ENCODE measurements at regions not wholly inside any gene's neighbourhood (a gene's known extent, or its start where the extent isn't known, plus 50 kb on each side); places are given as distances from the start of the nearest gene placed in this dataset.

DNA sequence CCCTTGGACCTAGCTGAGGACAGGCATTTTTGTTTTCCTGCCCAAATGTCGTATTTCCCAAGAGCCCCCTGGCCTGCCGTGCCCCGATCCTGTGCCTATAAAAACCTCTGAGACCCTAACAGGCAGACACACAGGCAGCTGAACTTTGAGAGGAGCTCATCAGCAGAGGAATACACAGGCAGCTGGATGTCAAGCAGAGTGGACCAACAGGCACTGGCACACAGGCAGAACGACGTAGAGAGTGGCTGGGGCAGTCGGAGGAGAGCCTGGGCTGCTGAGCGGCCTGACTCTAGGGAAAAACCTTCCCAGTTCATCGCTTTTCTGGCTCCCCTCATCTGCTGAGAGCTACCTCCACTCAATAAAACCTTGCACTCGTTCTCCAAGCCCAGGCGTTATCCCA lies 896.1 kb downstream of the PCDH18 start:
- Mint-ChIP-seq H3K9me3 (ENCODE audit: unreplicated experiment) (no peaks in the 10 kb centered on the region), H3K27ac (ENCODE audit: unreplicated experiment) (no peak overlapping the region), H3K36me3 (ENCODE audit: unreplicated experiment) (no peaks in the 10 kb centered on the region)

DNA sequence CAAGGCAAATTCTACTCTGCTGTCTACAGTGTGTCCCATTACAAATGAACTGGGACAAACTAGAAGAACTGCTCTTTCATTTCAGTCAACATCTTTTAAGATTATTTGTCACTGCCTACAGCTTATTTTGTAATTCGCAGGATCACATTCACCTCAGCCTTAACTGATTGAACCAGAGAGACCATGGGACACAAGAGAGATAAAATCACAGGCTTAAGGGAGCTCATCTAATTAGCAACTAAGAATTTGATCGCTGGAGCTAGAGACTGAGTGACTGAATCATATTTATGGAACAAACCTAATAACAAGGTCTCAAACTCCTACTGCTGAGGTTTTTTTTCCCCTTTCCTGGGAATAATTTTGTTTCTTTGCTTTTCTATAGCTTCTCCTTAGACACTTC lies 898.2 kb downstream of the PCDH18 start:
- H3K27ac Mint-ChIP-seq (ENCODE audit: unreplicated experiment) = no peak overlapping the region

More for the DNA sequence above, 896.1 kb downstream of the PCDH18 start:
- Mint-ChIP-seq H3K4me1 (ENCODE audit: unreplicated experiment) (no peaks in the 10 kb centered on the region), H3K4me3 (ENCODE audit: unreplicated experiment) (no peak overlapping the region), H3K27me3 (ENCODE audit: unreplicated experiment) (no peaks in the 10 kb centered on the region)
- no peak for DNase-seq (ENCODE audit: extremely low spot score, unreplicated experiment)
- TF ChIP-seq, protein P1, sequence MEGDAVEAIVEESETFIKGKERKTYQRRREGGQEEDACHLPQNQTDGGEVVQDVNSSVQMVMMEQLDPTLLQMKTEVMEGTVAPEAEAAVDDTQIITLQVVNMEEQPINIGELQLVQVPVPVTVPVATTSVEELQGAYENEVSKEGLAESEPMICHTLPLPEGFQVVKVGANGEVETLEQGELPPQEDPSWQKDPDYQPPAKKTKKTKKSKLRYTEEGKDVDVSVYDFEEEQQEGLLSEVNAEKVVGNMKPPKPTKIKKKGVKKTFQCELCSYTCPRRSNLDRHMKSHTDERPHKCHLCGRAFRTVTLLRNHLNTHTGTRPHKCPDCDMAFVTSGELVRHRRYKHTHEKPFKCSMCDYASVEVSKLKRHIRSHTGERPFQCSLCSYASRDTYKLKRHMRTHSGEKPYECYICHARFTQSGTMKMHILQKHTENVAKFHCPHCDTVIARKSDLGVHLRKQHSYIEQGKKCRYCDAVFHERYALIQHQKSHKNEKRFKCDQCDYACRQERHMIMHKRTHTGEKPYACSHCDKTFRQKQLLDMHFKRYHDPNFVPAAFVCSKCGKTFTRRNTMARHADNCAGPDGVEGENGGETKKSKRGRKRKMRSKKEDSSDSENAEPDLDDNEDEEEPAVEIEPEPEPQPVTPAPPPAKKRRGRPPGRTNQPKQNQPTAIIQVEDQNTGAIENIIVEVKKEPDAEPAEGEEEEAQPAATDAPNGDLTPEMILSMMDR (IDR thresholded peaks at IDR 0.05) = no peak

GRCh38 chr4:136599890-136600289 lies 932.4 kb downstream of the PCDH18 start:
- TF ChIP-seq, protein P1 (IDR thresholded peaks at IDR 0.05) = no peak
- Mint-ChIP-seq H3K4me1 (ENCODE audit: unreplicated experiment) (no peaks in the 10 kb centered on the region), H3K36me3 (ENCODE audit: unreplicated experiment) (peaks cover 2% of the 10 kb centered on the region), H3K9me3 (ENCODE audit: unreplicated experiment) (peaks cover 24% of the 10 kb centered on the region), H3K4me3 (ENCODE audit: unreplicated experiment) (no peak overlapping the region), H3K27me3 (ENCODE audit: unreplicated experiment) (no peaks in the 10 kb centered on the region), H3K27ac (ENCODE audit: unreplicated experiment) (no peak overlapping the region)
- no peak for DNase-seq (ENCODE audit: extremely low spot score, unreplicated experiment)

More for the DNA sequence above, 898.2 kb downstream of the PCDH18 start:
- H3K27me3 Mint-ChIP-seq (ENCODE audit: unreplicated experiment) = no peaks in the 10 kb centered on the region
- H3K9me3 Mint-ChIP-seq (ENCODE audit: unreplicated experiment) = no peaks in the 10 kb centered on the region
- no peak for DNase-seq (ENCODE audit: extremely low spot score, unreplicated experiment)
- no peaks in the 10 kb centered on the region for H3K36me3 Mint-ChIP-seq (ENCODE audit: unreplicated experiment)
- H3K4me3 Mint-ChIP-seq (ENCODE audit: unreplicated experiment) = no peak overlapping the region
- H3K4me1 Mint-ChIP-seq (ENCODE audit: unreplicated experiment) = no peaks in the 10 kb centered on the region
- TF ChIP-seq, protein P1 (IDR thresholded peaks at IDR 0.05) = no peak

DNA sequence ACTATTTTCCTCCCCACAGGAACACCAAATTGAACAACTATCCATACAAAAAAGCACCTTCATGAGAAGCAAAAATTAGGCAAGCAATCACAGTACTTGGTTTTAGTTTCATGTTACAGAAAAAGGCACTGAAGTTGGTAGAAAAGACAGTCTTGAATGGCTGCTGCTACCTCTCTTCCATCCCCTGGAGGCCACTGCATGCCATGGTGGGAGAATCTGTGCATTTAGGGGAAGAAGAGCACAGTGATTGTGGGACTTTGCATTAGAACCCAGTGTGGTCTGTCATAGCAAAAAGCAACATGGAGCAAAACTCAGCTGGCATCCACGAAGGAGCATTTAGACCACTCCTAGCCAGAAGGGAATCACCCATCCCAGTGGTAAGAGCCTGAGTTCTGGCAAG lies 941.9 kb downstream of the PCDH18 start:
- peaks cover 17% of the 10 kb centered on the region for H3K9me3 Mint-ChIP-seq (ENCODE audit: unreplicated experiment)
- H3K27me3 Mint-ChIP-seq (ENCODE audit: unreplicated experiment) = no peaks in the 10 kb centered on the region
- no peak overlapping the region for H3K27ac Mint-ChIP-seq (ENCODE audit: unreplicated experiment)

GRCh38 chr4:136583567-136583966 lies 948.7 kb downstream of the PCDH18 start:
- Mint-ChIP-seq H3K36me3 (ENCODE audit: unreplicated experiment) (no peaks in the 10 kb centered on the region), H3K4me3 (ENCODE audit: unreplicated experiment) (no peak overlapping the region), H3K4me1 (ENCODE audit: unreplicated experiment) (no peaks in the 10 kb centered on the region), H3K27ac (ENCODE audit: unreplicated experiment) (no peak overlapping the region), H3K9me3 (ENCODE audit: unreplicated experiment) (peaks cover 8% of the 10 kb centered on the region), H3K27me3 (ENCODE audit: unreplicated experiment) (no peaks in the 10 kb centered on the region)
- TF ChIP-seq, protein P1 (IDR thresholded peaks at IDR 0.05) = no peak
- no peak for DNase-seq (ENCODE audit: extremely low spot score, unreplicated experiment)

More for the DNA sequence above, 941.9 kb downstream of the PCDH18 start:
- Mint-ChIP-seq H3K4me3 (ENCODE audit: unreplicated experiment) (no peak overlapping the region), H3K36me3 (ENCODE audit: unreplicated experiment) (no peaks in the 10 kb centered on the region), H3K4me1 (ENCODE audit: unreplicated experiment) (peaks cover 4% of the 10 kb centered on the region)
- DNase-seq (ENCODE audit: extremely low spot score, unreplicated experiment) = no peak
- TF ChIP-seq, protein P1 (IDR thresholded peaks at IDR 0.05) = no peak
